WI38 (cell line): ENCODE measurements at regions not wholly inside any gene's neighbourhood (a gene's known extent, or its start where the extent isn't known, plus 50 kb on each side); places are given as distances from the start of the nearest gene placed in this dataset.

Source experiments
- H3K4me3 ChIP-seq: 2 replicates; pipeline ENCODE4 v1.5.1; 2011; ENCODE audit warnings: low read depth, mild to moderate bottlenecking, control low read depth, low read length
- CTCF ChIP-seq: IDR thresholded peaks from 2 replicates; pipeline ENCODE4 v1.5.1; 2012; ENCODE audit warnings: low read depth, mild to moderate bottlenecking, control low read depth, low read length

DNA sequence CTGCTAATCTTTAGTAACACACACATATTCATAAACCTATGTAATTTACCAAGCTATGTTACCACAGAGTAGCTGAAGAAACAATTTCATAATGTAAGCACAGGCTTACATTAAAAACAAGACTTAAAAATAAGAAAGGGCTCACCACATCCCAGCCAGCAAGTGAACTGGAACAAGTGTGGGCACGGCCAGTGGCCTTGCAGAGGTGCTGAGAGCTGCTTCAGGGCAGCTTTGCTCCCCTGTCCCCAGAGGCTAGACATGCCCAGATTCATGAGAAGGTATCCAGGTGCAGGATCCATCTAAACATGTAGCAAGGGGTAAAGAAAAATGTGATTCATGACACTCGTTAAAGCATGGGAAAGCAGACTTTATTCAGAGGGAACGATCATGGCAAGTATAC is 62.0 kb upstream of the CKS2 start:
- H3K4me3 ChIP-seq = no peak overlapping the region
- no peak for TF ChIP-seq CTCF

DNA sequence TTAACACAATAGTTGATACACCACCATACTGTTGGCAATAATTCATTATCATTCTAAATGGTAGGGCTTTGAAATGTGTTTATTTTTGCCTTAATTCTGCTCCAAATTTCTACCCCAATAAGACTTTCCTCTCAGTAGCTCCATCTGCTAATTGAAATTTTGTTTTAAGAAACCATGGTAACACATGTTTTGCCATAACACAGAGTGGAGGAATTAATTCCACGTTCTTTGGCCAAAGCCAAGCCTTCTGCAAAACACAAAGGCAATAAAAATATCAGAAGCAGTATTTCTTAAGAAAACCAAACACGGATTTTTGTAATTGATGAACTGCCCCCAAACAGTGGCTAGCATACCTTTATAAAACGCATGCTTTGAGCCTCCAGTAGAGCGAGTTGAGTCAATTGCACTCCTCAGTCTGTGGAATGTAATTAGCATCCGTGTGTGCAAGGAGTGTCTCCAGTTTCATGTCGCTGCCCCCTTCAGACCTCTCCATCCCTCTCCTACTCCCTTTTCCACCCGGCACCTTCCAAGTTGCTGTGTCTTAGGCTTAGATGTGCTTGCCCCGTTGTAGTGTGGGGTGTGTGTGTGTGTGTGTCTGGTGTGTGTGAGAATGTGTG is 58.2 kb upstream of the CKS2 start:
- TF ChIP-seq CTCF = no peak
- no peak overlapping the region for H3K4me3 ChIP-seq

DNA sequence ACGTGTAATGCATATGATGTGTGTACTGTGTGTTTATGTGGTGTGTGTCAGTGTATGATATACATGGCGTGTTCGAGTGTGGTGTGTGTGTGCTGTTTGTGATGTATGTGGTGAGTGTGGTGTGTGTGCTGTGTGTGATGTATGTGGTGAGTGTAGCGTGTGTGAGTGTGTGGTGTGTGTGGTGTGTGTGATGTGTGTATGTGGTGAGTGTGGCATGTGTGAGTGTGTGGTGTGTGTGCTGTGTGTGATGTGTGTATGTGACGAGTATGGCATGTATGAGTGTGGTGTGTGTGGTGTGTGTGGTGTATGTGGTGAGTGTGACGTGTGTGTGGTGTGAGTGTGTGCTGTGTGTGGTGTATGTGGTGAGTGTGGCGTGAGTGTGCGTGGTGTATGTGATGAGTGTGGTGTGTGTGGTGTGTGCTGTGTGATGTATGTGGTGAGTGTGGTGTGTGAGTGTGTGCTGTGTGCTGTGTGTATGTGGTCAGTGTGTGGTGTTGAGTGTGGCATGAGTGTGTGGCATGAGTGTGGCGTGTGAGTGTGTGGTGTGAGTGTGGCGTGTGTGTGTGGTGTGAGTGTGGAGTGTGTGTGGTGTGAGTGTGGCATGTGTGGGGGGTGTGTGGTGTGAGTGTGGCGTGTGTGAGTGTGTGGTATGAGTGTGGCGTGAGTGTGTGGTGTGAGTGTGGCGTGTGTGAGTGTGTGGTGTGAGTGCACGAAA is 56.8 kb upstream of the CKS2 start:
- H3K4me3 ChIP-seq = no peak overlapping the region
- TF ChIP-seq CTCF = no peak

DNA sequence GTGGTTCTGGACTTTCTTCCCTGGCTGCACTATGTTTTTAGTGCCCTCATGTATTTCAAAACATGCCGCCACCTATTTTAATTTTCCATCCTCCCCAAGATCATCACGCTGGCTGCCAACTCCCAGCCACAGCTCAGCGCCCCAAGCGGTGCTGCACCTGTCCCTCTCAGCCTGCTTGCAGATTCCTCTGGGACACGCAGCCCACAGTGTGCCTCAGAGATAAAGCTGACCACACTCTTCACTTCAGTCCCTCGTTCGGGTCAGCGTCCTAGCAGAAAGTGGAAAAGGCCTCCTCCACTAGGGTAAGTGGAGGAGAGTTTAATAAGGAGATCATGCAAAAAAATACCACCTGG is 56.2 kb upstream of the CKS2 start:
- H3K4me3 ChIP-seq = no peak overlapping the region
- TF ChIP-seq CTCF = no peak

DNA sequence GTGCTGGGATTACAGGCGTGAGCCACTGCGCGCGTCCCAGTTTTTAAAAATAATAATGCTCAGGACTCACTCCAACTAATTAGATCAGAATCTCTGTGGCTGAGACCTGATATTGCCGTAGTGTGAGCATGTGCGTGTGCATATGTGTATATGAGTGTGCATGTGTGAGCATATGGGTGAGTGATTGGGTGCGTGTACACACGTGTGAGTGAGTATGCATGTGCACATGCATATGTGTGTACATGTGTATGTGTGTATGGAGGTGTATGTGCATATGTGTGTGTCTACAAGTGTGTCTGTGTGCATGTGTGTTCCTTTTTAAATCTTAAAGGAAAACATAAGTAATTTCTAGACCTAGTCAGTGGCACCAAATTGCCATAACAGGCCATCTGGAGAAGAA is 54.8 kb upstream of the CKS2 start:
- TF ChIP-seq CTCF = no peak
- H3K4me3 ChIP-seq = no peak overlapping the region

DNA sequence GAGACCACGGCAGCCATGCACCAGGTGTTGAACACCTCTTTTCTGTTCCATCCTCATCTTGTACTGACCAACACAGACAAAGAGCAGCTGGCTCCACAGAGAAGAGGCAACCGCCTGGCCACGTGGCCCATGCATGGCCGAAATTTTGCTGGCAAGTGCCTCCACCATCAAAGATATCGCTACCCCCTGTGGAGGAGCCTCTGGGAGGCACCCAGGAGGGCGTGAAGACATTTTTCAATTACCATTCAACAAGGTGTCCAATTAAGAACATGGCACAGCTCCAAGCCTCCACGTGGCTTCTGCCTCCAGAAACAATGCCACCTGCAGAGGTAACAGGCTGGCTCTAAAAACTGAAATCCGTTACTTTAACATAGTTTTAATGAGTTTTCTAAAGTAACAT is 54.4 kb upstream of the CKS2 start:
- no peak for TF ChIP-seq CTCF
- H3K4me3 ChIP-seq = no peak overlapping the region

GRCh38 chr9:89260525-89260924 is 50.5 kb upstream of the CKS2 start:
- TF ChIP-seq CTCF = no peak
- H3K4me3 ChIP-seq = no peak overlapping the region
